Endothelial cell (in vitro differentiated cells): ENCODE measurements at regions not wholly inside any gene's neighbourhood (a gene's known extent, or its start where the extent isn't known, plus 50 kb on each side); places are given as distances from the start of the nearest gene placed in this dataset.

ENCODE experiments used
- DNase-seq: peaks from one replicate; pipeline ENCODE4 v3.0.0; 2021; ENCODE audit warnings: low spot score
- H3K27ac Mint-ChIP-seq: one replicate; pipeline ENCODE4 v1.8.0; 2021; ENCODE audit warnings: mixed read lengths, inconsistent platforms; ENCODE audit not compliant: unreplicated experiment
- H3K27me3 Mint-ChIP-seq: one replicate; pipeline ENCODE4 v1.8.0; 2021; ENCODE audit warnings: mild to moderate bottlenecking, moderate library complexity, mixed read lengths, inconsistent platforms; ENCODE audit not compliant: unreplicated experiment
- H3K36me3 Mint-ChIP-seq: one replicate; pipeline ENCODE4 v1.8.0; 2021; ENCODE audit warnings: mild to moderate bottlenecking, low read depth, mixed read lengths, inconsistent platforms; ENCODE audit not compliant: unreplicated experiment
- H3K4me1 Mint-ChIP-seq: one replicate; pipeline ENCODE4 v1.8.0; 2021; ENCODE audit warnings: mild to moderate bottlenecking, mixed read lengths, inconsistent platforms; ENCODE audit not compliant: unreplicated experiment
- H3K4me3 Mint-ChIP-seq: one replicate; pipeline ENCODE4 v1.8.0; 2021; ENCODE audit warnings: mild to moderate bottlenecking, mixed read lengths, inconsistent platforms; ENCODE audit not compliant: unreplicated experiment
- H3K9me3 Mint-ChIP-seq: one replicate; pipeline ENCODE4 v1.8.0; 2021; ENCODE audit warnings: mixed read lengths, inconsistent platforms; ENCODE audit not compliant: unreplicated experiment
- TF ChIP-seq, protein P1 (sequence below): fragments of 200-600 bp; sonication (generic); IDR thresholded peaks from one replicate; pipeline ENCODE4 v1.5.0; 2021; ENCODE audit warnings: antibody characterized with exemption; ENCODE audit not compliant: unreplicated experiment

DNA sequence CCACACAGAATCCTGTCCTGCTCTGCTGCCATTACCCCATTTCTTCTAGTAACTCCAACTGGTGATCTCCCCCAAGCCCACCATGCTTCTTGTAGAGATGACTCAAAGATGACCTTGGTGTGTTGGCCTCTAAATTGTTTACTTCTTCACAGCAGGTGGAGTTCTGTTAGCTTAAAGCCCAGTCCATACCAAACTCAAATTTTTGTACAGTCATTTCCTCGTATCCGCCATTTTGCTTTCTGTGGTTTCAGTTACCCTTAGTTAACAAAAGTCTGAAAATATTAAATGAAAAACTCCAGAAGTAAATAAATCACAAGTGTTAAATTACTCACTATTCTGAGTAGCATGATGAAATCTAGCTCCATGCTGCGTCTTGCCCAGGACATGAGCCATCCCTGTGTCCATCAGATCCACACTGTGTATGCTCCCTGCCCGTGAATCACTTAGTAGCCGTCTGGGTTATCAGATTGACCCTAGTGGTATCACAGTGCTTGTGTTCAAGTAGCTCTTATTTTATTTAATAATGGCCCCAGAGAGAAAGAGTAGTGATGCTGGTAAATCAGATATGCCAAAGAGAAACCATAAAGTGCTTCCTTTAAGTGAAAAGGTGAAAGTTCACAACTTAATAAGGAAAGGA, 133.3 kb upstream of the NOL4 start:
- Mint-ChIP-seq H3K27me3 (no peaks in the 10 kb centered on the region), H3K4me1 (no peaks in the 10 kb centered on the region), H3K36me3 (no peaks in the 10 kb centered on the region), H3K9me3 (no peaks in the 10 kb centered on the region), H3K4me3 (no peak overlapping the region), H3K27ac (no peak overlapping the region)
- no peak for DNase-seq
- TF ChIP-seq, protein P1, sequence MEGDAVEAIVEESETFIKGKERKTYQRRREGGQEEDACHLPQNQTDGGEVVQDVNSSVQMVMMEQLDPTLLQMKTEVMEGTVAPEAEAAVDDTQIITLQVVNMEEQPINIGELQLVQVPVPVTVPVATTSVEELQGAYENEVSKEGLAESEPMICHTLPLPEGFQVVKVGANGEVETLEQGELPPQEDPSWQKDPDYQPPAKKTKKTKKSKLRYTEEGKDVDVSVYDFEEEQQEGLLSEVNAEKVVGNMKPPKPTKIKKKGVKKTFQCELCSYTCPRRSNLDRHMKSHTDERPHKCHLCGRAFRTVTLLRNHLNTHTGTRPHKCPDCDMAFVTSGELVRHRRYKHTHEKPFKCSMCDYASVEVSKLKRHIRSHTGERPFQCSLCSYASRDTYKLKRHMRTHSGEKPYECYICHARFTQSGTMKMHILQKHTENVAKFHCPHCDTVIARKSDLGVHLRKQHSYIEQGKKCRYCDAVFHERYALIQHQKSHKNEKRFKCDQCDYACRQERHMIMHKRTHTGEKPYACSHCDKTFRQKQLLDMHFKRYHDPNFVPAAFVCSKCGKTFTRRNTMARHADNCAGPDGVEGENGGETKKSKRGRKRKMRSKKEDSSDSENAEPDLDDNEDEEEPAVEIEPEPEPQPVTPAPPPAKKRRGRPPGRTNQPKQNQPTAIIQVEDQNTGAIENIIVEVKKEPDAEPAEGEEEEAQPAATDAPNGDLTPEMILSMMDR = no peak

DNA sequence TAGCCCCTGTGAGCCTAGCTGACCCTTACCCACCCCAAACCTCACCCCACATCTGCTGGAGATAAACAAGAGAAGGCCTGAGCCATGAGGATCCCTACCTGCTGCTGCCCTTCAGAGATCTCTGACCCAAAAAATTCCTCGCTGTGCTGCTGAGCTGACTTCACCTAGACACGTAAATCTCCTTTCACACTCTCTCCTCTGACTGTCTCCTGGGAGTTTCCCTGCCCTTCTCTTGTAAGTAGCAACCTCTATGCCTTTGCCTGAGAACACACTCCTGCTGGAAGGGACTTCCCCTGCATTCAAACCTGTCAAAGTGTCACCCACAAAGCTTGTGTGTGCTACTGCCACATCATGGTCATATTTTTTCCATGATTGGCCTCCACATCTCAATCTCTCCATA, 134.2 kb upstream of the NOL4 start:
- no peaks in the 10 kb centered on the region for H3K4me1 Mint-ChIP-seq
- TF ChIP-seq, protein P1 = no peak
- H3K27me3 Mint-ChIP-seq = no peaks in the 10 kb centered on the region
- H3K27ac Mint-ChIP-seq = no peak overlapping the region
- DNase-seq = no peak
- no peaks in the 10 kb centered on the region for H3K9me3 Mint-ChIP-seq
- no peak overlapping the region for H3K4me3 Mint-ChIP-seq
- no peaks in the 10 kb centered on the region for H3K36me3 Mint-ChIP-seq

DNA sequence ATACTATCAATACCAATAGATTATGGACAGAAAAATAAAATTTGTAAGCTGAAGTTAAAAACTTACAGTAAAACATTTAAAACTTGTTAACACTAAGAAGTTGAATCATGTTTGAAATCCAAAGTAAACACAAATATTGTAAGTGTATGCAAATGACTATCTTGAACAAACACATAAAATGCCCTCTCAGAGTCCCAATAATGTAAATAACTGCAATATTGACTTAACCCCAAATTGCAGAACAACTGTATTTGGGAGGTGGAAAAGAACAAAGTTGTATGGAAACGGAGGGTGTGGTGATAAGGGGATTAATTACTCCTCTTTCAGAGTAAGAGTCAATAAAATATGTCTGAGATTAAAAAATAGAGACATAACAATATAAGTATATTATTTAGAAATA, 140.0 kb upstream of the NOL4 start:
- Mint-ChIP-seq H3K4me1 (no peaks in the 10 kb centered on the region), H3K9me3 (no peaks in the 10 kb centered on the region), H3K27ac (no peak overlapping the region), H3K4me3 (no peak overlapping the region), H3K36me3 (no peaks in the 10 kb centered on the region), H3K27me3 (no peaks in the 10 kb centered on the region)
- no peak for DNase-seq
- TF ChIP-seq, protein P1 = no peak

DNA sequence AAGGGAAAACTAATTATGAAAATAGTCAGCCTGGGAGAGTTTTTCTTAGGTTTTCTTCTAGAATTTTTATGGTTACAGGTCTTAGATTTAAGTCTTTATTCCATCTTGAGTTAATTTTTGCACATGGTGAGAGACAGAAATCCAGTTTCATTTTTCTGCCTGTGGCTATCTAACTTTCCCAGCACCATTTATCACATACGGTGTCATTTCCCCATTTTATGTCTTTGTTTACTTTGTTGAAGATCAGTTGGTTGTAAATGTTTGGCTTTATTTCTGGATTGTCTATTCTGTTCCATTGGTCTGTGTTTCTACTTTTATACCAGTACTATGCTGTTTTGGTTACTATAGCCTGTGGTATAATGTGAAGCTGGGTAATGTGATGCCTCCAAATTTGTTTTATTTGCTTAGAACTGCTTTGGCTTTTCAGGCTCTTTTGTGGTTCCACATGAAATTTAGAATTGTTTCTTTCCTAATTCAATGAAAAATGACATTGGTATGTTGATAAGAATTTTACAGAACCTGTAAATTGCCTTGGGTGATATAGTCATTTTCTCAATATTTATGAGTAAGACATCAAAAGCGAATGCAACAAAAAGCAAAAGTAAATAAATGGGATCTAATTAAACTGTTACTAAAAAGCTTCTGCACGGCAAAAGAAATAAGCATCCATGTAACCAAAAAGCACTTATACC, 146.1 kb upstream of the NOL4 start:
- DNase-seq = no peak
- TF ChIP-seq, protein P1 = no peak
- Mint-ChIP-seq H3K9me3 (no peaks in the 10 kb centered on the region), H3K4me1 (no peaks in the 10 kb centered on the region), H3K4me3 (no peak overlapping the region), H3K27ac (no peak overlapping the region), H3K27me3 (no peaks in the 10 kb centered on the region), H3K36me3 (no peaks in the 10 kb centered on the region)

DNA sequence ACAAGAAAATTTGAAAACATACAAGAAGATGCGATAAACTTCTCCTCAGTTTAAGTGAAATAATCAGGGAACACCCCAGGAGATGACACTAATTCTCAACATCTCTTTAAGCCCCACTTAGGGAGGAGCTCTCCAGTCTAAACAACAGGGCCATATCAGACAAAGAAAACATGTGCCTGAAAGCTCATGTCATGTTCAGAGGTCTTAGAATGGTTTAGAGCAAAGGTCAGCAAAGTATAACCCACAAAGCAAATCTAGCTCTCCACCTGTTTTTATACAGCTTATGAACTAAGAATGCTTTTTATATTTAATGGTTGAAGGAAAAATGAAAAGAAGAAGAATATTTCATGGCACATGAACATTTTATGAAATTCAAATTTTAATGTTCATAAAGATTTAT, 155.6 kb upstream of the NOL4 start:
- Mint-ChIP-seq H3K4me3 (no peak overlapping the region), H3K9me3 (no peaks in the 10 kb centered on the region), H3K27ac (no peak overlapping the region), H3K36me3 (no peaks in the 10 kb centered on the region), H3K27me3 (no peaks in the 10 kb centered on the region), H3K4me1 (no peaks in the 10 kb centered on the region)
- TF ChIP-seq, protein P1 = no peak
- DNase-seq = no peak
